Upper lobe of left lung (tissue), 6 donors: ENCODE measurements at regions not wholly inside any gene's neighbourhood (a gene's known extent, or its start where the extent isn't known, plus 50 kb on each side); places are given as distances from the start of the nearest gene placed in this dataset.

Experiments used
- ATAC-seq, 2 donors: fragments of 200-7000 bp; cut with Tn5 transposase; one replicate each; pipeline ENCODE4 v1.9.1; 2022; ENCODE audit warnings: mild to moderate bottlenecking in 2 of 2, moderate library complexity in 2 of 2; ENCODE audit not compliant: low FRiP score in 2 of 2
- DNase-seq, 2 donors: peaks; one replicate each; pipeline ENCODE4 v3.0.0-alpha.2; 2019 to 2020
- H3K27ac ChIP-seq, 4 donors: fragments of 200-600 bp; sonication (generic); one replicate each; pipeline ENCODE4 v1.5.1; 2016 to 2019
- H3K27me3 ChIP-seq, 4 donors: fragments of 200-600 bp; sonication (generic); one replicate each; pipeline ENCODE4 v1.5.1; 2017 to 2019
- H3K36me3 ChIP-seq, 4 donors: fragments of 200-600 bp; sonication (generic); one replicate each; pipeline ENCODE4 v1.5.1; 2016 to 2019
- H3K4me1 ChIP-seq, 4 donors: fragments of 200-600 bp; sonication (generic); one replicate each; pipeline ENCODE4 v1.5.1; 2018 to 2019
- H3K4me3 ChIP-seq, 4 donors: fragments of 200-600 bp; sonication (generic); one replicate each; pipeline ENCODE4 v1.5.1; 2017 to 2019; ENCODE audit warnings: mild to moderate bottlenecking in 2 of 4, moderate library complexity in 1 of 4
- H3K9me3 ChIP-seq, 4 donors: fragments of 200-600 bp; sonication (generic); one replicate each; pipeline ENCODE4 v1.5.1; 2018 to 2019
- EP300 ChIP-seq, 4 donors: sonication (generic); formaldehyde crosslinking; IDR thresholded peaks; one replicate each; pipeline ENCODE4 v1.5.1; 2017; ENCODE audit warnings: antibody characterized with exemption in 4 of 4, control low read depth in 2 of 4
- POLR2A ChIP-seq, 4 donors: fragments of 450-650 bp; IDR thresholded peaks; one replicate each; pipeline ENCODE4 v1.5.1; 2016 to 2017; ENCODE audit warnings: antibody characterized with exemption in 4 of 4, mild to moderate bottlenecking in 2 of 4
- POLR2AphosphoS5 ChIP-seq, 2 donors: sonication (generic); formaldehyde crosslinking; IDR thresholded peaks; one replicate each; pipeline ENCODE4 v1.5.1; 2017; ENCODE audit warnings: antibody characterized with exemption in 2 of 2
- whole genome bisulfite sequencing, 2 donors: methylation state at CpG; one replicate each; pipeline ENCODE4 v1.1.5; 2017 to 2018; 5-methylcytosine and 5-hydroxymethylcytosine counted together
- TF ChIP-seq, protein P1 (sequence below), 6 experiments: fragments of 450-650 bp in 4 of 6; fragments of 200-600 bp in 2 of 6; sonication (generic) in 2 of 6; IDR thresholded peaks; one replicate each; pipeline ENCODE4 v1.5.1; 2016 to 2019; ENCODE audit warnings: antibody characterized with exemption in 6 of 6
- donor health status: DM: no; HTN: no; CAD: no; lungs with moderate emphysema.
- donor health status: DM: no; HTN: yes; CAD: no; lungs with severe emphysema.

DNA sequence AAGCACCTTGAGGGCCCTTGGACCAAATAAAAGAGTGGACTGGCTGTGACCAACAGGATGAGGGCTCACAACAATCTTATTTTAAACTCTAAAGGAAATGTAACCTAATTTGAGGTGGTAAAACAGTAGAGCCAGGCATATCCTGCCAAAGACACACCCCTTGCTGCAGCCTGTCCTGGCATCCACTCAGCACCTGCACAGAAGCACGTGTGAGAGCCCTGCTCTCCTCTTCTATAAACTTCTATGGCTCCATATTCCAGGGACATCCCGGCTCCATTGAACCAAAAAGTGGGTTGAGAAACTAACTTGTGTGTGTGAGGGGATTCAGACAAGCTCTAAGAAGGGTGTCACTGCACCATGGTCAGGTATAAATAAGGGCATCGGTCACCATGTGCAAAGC is 190.9 kb upstream of the CHRNA7 start:
- Histone ChIP-seq H3K9me3 (no peaks in the 10 kb centered on the region), H3K27me3 (no peaks in the 10 kb centered on the region), H3K36me3 (no peaks in the 10 kb centered on the region), H3K4me3 (no peak overlapping the region), H3K4me1 (no peaks in the 10 kb centered on the region), H3K27ac (no peak overlapping the region)
- DNase-seq (no peak), ATAC-seq (no peak)
- WGBS, 2 donors, result 68 to 87% methylated on average over 3 of the region's 3 CpGs
- no peak for TF ChIP-seq EP300 (IDR thresholded peaks at IDR 0.05)
- no peak for TF ChIP-seq POLR2AphosphoS5 (IDR thresholded peaks at IDR 0.05)
- TF ChIP-seq POLR2A (IDR thresholded peaks at IDR 0.05), result no peak
- TF ChIP-seq, protein P1, sequence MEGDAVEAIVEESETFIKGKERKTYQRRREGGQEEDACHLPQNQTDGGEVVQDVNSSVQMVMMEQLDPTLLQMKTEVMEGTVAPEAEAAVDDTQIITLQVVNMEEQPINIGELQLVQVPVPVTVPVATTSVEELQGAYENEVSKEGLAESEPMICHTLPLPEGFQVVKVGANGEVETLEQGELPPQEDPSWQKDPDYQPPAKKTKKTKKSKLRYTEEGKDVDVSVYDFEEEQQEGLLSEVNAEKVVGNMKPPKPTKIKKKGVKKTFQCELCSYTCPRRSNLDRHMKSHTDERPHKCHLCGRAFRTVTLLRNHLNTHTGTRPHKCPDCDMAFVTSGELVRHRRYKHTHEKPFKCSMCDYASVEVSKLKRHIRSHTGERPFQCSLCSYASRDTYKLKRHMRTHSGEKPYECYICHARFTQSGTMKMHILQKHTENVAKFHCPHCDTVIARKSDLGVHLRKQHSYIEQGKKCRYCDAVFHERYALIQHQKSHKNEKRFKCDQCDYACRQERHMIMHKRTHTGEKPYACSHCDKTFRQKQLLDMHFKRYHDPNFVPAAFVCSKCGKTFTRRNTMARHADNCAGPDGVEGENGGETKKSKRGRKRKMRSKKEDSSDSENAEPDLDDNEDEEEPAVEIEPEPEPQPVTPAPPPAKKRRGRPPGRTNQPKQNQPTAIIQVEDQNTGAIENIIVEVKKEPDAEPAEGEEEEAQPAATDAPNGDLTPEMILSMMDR (IDR thresholded peaks at IDR 0.05), result no peak

GRCh38 chr15:31840849-31841476 is 189.4 kb upstream of the CHRNA7 start:
- TF ChIP-seq POLR2AphosphoS5 (IDR thresholded peaks at IDR 0.05) (no peak), EP300 (IDR thresholded peaks at IDR 0.05) (no peak)
- no peaks in the 10 kb centered on the region for H3K4me1 ChIP-seq
- ATAC-seq (no peak), DNase-seq (no peak)
- H3K9me3 ChIP-seq, result no peaks in the 10 kb centered on the region
- no peaks in the 10 kb centered on the region for H3K27me3 ChIP-seq
- no peak overlapping the region for H3K4me3 ChIP-seq
- no peak overlapping the region for H3K27ac ChIP-seq
- 76 to 77% methylated on average over 9 of the region's 9 CpGs for WGBS, 2 donors
- H3K36me3 ChIP-seq, result no peaks in the 10 kb centered on the region

DNA sequence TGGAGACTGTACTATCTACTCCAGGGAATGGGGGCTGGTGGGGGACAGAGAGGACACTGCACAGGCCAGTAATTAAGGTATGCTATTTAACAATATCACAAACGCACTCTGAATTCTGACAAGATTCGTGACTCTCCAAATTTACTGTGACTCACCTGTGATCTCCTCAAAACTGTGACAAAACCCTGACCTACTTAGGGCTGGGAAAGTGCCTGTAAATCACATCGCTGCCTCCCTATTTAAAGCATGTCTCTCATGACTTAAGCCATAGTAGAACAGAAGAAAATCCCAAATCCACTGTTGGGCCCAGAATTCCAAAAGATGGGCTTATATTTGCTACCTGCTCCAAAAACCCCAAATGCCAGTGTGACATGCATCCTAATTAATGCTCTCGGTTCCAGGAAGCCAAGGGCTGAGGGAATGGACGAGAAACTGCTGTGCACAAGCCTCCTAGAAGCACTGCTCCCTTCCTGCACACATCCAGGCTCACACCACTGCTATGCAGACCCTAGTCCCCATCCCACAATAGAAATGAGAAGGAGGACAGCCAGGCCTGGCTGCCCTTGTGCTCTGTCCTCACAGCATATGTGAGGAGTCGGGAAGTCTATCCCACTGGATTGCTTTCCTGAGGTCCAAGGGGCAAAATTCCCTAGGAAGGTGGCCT is 187.7 kb upstream of the CHRNA7 start:
- no peak for TF ChIP-seq POLR2AphosphoS5 (IDR thresholded peaks at IDR 0.05)
- TF ChIP-seq EP300 (IDR thresholded peaks at IDR 0.05), result no peak
- TF ChIP-seq, protein P1 (IDR thresholded peaks at IDR 0.05), result no peak
- TF ChIP-seq POLR2A (IDR thresholded peaks at IDR 0.05), result no peak
- WGBS, 2 donors, result 81% methylated on average over 6 of the region's 6 CpGs
- Histone ChIP-seq H3K27ac (no peak overlapping the region), H3K4me3 (no peak overlapping the region), H3K36me3 (no peaks in the 10 kb centered on the region), H3K4me1 (no peaks in the 10 kb centered on the region), H3K27me3 (no peaks in the 10 kb centered on the region), H3K9me3 (no peaks in the 10 kb centered on the region)
- ATAC-seq (no peak), DNase-seq (no peak)

DNA sequence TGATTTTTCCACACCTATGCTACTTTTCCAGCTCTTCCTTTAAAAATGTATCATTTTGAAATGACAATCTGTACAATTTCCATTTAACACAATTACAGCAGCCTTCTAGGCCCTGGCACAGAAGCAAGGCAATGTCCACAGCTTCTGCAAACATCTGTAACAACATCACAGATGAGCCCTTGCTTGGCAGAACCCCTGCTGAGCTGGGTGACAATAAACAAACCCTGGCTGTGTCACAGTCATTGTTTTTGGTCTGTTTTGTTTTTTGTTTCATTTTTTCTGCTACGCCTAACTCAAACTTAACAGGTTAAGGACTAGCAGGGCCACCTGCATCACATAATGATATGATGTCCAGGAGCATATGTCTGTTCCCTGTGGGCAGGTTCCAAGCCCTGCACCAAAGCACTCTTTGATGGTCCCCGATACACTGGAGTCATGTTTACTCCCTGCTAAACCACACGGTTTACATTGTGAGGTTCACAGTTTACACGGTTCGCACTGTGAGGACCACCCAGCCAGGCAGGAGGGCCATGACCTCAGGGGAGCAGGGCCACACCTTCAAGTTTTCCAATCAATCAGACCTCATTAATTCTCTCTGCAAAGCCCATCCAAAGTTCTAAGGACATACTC is 186.8 kb upstream of the CHRNA7 start:
- DNase-seq (no peak), ATAC-seq (no peak)
- Histone ChIP-seq H3K4me1 (no peaks in the 10 kb centered on the region), H3K36me3 (no peaks in the 10 kb centered on the region), H3K9me3 (no peaks in the 10 kb centered on the region), H3K27ac (no peak overlapping the region), H3K4me3 (no peak overlapping the region), H3K27me3 (no peaks in the 10 kb centered on the region)
- TF ChIP-seq, protein P1 (IDR thresholded peaks at IDR 0.05), result no peak
- TF ChIP-seq POLR2AphosphoS5 (IDR thresholded peaks at IDR 0.05), result no peak
- TF ChIP-seq POLR2A (IDR thresholded peaks at IDR 0.05), result no peak
- TF ChIP-seq EP300 (IDR thresholded peaks at IDR 0.05), result no peak
- 61 to 72% methylated on average over 4 to 5 of the region's 5 CpGs for WGBS, 2 donors

GRCh38 chr15:31845791-31846190 is 184.5 kb upstream of the CHRNA7 start:
- H3K27ac ChIP-seq, result no peak overlapping the region
- H3K4me1 ChIP-seq, result no peaks in the 10 kb centered on the region
- no peak for DNase-seq
- TF ChIP-seq, protein P1 (IDR thresholded peaks at IDR 0.05), result no peak
- TF ChIP-seq POLR2A (IDR thresholded peaks at IDR 0.05) (no peak), EP300 (IDR thresholded peaks at IDR 0.05) (no peak), POLR2AphosphoS5 (IDR thresholded peaks at IDR 0.05) (no peak)
- H3K27me3 ChIP-seq, result no peaks in the 10 kb centered on the region
- WGBS, 2 donors, result 89 to 100% methylated on average over 3 to 5 of the region's 5 CpGs
- H3K36me3 ChIP-seq, result no peaks in the 10 kb centered on the region
- no peak overlapping the region for H3K4me3 ChIP-seq
- peak in 1 of 2 donors; percentile 49 for ATAC-seq
- H3K9me3 ChIP-seq, result no peaks in the 10 kb centered on the region
